SK-N-MC (cell line): ENCODE measurements at regions not wholly inside any gene's neighbourhood (a gene's known extent, or its start where the extent isn't known, plus 50 kb on each side); places are given as distances from the start of the nearest gene placed in this dataset.

Experiments used
- EZH2 ChIP-seq: fragments of 200-600 bp; sonication (generic); IDR thresholded peaks from one replicate; pipeline ENCODE4 v1.6.1; 2017; ENCODE audit warnings: antibody characterized with exemption
- POLR2AphosphoS5 ChIP-seq: IDR thresholded peaks from 2 replicates; pipeline ENCODE4 v1.6.1; 2012; ENCODE audit warnings: mild to moderate bottlenecking, low read depth, low read length, borderline replicate concordance

GRCh38 chr15:75121491-75121890 is 80.2 kb upstream of the C15orf39 start:
- TF ChIP-seq POLR2AphosphoS5 (no peak), EZH2 (no peak)
